GM19468 (cell line): ENCODE measurements at regions not wholly inside any gene's neighbourhood (a gene's known extent, or its start where the extent isn't known, plus 50 kb on each side); places are given as distances from the start of the nearest gene placed in this dataset.
"Not testable (repeated sequence)": the region's sequence is repeated elsewhere in the genome, so short reads cannot be mapped to it uniquely, and the experiment has no call there.

Source experiments
- ATAC-seq: cut with Tn5 transposase; IDR thresholded peaks from one replicate; pipeline ENCODE4 v1.9.1; 2021; ENCODE audit warnings: mild to moderate bottlenecking, moderate library complexity, moderate number of reproducible peaks; ENCODE audit not compliant: unreplicated experiment; ENCODE audit errors: extremely low read depth

DNA sequence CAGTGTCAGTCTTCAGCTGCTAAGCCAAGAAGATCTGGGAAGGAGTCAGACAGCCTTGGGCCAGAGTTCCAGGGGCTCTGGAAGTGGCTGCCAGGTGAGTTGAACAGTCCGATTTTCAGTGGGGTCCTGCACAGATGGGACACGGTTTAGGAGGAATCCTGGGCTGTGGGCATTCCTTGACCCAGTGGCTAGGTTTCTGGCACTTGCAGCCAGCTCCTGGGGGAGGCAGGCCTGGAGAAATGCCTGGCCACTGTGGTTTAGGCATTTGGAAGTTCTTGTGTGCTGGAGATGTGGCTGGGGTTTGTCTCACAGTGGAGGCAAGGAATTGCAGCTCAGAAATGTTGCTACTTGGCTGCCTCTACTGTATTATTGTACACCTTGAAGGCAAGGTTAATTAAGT lies 286.4 kb upstream of the C1orf174 start:
- ATAC-seq = not testable (repeated sequence)

DNA sequence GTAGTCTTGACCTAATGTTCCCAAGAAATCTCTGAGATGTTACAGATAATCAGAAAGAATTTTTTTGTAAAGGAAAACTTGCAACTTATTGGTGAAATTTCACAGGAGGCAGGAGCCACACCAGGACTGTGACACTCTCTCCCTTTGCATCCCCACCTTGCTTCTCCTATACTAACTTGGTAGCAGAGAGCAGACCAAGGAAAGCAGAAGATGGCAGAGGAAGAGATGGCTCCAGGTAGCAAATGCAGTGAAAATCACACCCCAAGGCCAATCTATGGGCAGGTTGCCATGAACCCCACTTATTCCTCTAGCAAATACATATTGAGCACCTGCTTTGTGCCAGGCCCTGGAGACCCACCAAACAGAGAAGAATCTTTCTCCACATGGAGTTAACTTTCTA lies 303.4 kb upstream of the C1orf174 start:
- ATAC-seq = no peak

DNA sequence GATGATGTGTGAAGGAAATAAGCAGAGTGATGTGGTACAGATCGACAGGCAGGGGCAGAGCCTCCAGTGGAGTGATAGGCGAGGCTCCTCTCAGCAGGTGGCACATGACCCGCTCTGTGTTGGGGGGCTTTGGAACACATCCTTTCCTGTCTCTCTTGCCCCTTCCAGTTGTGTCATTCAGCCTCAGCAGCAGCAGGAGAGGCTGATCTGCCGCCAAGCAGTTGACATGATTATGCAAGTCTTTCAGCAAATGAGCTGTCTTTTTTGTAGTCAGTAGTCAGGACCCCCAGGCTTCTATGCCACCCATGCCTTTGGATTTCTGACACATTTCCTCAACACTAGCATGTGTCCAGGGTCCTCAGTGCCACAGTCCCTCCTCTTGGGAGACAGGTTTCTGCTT lies 307.1 kb upstream of the C1orf174 start:
- ATAC-seq = no peak

DNA sequence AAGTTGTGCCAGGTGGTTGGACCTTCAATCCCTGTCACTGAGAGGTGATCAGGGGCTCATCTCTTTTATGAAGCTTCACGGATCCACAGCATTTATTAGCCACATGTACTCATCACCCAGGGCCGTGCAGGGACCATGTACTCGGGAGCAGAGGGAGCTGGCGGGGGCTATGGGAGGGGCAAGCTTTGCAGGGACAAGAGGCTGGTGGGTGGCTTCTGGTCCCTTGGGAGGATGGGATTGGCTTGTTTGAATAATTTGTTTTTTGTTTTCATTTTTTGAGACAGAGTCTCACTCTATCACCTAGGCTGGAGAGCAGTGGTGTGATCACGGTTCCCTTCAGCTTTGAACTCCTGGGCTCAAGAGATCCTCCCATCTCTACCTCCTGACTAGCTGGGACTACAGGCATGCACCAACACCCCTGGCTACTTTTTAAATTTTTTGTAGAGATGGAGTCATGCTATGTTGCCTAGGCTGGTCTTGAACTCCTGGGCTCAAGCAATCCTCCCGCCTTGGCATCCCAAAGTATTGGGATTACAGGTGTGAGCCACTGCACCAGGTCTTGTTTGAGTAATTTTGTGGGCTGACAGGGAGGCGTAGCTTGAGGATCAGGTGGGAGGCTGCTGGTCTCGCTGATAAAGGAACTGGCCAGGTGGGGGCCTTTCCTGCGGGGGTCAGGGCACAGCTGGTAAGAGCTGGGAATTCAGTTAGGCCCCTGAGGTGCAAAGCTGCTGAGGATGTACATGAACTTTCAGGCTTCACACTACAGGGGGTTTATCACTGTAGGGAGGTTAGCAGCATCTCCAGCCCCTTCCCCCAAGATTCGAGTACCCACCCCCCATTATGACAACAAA lies 308.0 kb upstream of the C1orf174 start:
- no peak for ATAC-seq

DNA sequence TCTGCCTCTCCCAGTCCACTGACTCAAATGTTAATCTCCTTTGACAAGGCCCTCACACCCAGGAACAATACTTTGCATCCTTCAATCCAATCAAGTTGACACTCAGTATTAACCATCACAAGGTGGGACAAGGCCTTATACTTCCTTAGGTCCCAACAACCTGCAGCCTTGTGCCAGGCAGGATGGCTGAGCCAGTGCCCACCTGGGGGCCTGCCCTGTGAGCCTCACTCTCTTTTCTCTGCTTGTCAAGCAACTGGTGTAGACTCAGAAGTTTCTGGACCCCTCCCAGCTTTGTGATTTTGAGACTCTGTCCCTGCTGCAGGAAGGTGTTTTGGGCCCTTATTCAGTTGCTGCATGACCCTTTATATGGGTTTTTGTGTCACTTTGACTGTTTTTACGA lies 310.0 kb upstream of the C1orf174 start:
- ATAC-seq = no peak

DNA sequence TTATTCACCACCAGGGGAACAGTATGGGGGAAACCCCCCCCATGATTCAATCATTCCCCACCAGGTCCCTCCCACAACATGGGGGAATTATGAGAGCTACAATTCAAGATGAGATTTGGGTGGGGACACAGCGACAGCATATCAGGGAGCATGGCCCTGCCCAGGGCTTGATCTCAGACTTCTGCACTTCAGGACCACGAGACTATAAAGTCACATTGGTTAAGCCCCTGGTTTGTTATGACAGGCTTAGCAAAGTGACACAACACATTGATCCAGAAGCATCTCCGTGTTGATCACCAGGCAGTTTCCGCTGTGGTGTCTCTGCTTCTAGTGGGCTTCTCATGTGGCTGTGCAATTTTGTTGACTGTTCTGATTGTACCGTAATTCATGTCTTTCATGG lies 312.7 kb upstream of the C1orf174 start:
- ATAC-seq = no peak

DNA sequence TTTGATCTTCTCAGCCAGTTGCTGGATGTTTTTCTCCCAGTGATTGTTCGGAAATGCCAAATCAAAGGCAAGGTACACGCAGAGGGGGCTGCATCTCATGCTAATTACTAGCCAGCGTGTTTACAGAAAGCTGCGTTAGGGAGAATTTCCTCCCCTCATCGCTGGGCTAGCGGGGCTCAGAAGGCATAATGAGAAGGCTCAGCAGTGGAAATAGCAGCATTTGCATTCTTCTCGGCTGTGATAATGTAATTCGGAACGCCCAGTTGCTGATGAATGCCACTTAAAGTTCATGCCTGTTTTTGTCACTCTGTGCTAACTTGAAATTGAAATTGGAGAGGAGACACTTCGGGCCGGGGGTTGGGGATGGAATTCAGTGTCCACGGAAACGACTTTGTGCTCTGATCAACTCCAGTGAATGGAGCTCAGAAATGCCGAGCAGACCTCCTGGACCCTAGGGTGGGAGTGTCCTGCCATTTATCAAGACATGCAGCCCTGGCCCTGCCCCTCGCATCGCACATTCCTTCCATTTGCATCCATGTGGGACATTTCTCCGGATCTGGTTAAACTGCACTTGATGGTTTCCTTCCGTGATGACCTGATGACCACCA lies 313.4 kb upstream of the C1orf174 start:
- no peak for ATAC-seq

DNA sequence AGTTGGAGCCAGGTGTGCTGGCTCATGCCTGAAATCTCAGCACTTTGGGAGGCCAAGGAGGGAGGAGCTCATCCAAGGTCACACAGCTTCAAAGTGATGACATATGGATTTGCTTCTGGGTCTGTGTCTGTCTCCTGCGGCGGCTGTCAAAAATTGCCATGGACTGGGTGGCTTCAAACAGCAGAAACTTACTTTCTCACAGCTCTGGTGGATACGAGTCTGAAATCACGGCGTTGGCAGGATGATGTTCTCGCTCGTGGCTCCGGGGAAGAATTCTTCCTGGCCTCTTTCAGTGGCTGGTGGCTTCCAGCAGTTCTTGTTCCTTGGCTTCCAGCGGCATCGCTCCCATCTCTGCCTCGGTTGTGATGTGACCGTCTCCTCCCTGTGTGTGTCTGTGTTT lies 314.8 kb upstream of the C1orf174 start:
- ATAC-seq = no peak

DNA sequence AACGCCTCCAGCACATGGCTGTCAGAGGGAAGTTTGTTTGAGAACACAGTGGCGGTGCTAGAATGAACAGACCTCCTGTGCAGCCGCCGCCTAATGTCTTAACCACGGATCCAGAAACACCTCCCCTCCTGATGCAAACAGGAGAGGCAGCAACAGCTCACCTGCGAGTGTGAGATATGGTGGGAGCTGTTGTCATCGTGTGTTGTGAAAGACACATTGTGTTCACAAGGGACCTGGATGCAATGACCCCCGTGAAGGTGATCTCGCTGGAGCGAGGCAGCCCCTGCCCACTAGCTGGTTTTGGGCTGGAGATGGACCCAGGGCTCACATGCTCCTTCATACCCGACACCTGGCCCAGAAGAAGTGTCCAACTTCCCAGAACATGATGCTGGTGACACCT lies 315.3 kb upstream of the C1orf174 start:
- ATAC-seq = no peak

DNA sequence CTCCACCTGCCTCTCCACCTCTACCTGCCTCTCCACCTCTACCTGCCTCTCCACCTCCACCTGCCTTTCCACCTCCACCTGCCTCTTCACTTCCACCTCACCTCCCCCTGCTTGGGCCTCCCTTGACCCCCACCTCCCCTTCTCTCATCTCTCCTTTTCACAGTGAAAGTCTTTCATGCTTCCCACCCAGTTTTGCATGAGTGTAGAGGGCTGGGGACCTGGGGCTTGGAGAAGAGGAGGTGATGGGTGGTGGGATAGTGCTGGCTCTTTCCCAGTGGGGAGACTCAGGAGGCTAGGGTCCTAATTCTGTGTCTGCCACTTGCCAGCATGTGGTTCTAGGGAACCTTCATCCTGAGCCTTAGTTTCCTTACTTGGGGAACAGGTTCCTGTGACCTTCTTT lies 316.2 kb upstream of the C1orf174 start:
- no peak for ATAC-seq

DNA sequence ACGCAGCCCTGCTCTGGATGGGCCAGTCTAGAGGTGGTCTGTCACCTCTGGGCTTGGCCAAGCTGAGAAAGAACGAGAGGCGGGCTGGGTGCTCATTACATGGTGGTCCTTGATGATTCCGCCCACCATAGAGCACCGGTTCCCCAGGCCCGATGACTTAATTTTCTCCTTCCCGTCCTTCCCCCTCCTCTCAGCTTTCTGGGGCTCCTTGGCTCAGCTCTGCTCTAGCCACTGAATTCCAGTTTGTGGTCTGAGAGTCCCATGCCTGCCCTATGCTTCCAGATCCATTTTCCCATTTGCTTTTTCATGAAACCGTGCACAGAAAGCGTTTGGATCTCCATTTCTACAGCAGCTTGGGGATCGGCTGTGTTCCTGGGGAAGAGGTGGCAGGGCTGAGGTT lies 318.5 kb upstream of the C1orf174 start:
- ATAC-seq = no peak

DNA sequence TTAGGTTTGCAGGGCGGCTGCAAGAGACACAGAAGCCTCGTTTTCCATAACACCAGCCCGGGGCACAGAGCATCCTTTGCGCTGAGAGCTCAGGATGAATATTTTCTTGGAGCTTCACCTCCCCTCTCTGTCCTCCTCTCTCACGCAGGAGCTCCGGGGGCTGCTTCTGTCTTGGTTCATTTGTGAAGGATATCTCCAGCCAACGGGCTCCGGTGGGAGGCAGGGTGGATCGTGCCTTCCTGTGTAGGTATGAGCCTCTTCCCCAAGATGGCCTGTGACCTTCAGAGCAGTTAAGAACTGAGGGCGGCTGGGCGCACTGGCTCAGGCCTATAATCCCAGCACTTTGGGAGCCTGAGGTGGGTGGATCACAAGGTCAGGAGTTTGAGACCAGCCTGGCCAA lies 319.0 kb upstream of the C1orf174 start:
- no peak for ATAC-seq

DNA sequence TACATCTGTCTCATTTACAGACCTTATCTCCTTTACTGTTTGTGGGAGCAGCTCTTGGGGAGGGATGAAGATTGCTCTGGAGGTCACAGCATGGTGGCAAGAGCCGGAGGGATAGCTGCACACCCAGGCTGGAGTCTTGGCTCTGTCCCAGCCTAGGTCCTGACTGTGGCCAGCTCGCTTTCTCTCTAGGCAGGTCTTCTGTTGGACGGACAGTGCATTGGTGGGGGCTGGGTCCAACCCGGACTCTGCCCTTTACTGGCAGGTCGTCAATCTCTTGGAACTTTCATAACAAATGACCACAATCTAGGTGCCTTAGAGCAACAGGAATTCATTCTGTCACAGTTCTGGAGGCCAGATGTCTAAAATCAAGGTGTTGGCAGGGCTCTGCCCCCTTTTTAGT lies 319.8 kb upstream of the C1orf174 start:
- ATAC-seq = no peak

DNA sequence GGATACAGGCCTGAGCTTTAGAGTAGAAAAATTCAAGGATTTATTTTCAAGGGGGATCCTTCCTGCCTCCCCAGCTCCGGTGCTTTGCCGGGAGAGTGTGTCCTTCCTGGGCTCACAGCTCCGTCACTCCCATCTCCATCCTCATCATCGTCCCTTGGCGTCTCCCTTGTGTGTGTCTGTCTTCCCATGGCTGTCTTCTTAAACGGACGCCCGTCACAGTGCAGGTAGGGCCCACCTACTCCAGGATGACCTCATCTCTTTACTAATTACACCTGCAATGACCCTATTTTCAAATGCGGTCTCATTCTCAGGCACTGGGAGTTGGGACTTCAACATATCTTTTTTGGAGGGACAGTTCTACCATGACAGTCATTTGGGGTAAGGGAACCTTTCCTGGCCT lies 320.3 kb upstream of the C1orf174 start:
- no peak for ATAC-seq

DNA sequence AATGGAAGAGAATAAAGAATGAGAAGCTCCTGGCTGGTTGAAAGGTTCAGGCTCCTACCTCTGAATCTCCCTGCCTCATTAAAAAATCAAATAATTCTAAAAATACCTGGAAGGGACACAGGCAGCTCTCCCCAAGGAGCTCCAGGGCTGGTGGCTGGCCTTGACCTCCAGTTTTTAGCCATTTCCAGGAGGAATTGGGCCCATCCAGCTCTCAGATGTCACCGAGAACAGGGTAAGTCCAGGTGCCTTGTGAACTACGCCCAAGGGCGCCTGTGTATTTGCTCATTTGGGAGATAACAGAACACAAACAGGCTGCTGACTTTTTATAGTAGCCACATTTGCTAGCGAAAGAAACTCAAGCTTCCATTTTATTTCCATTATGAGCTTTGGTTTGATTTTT lies 321.0 kb upstream of the C1orf174 start:
- ATAC-seq = no peak

DNA sequence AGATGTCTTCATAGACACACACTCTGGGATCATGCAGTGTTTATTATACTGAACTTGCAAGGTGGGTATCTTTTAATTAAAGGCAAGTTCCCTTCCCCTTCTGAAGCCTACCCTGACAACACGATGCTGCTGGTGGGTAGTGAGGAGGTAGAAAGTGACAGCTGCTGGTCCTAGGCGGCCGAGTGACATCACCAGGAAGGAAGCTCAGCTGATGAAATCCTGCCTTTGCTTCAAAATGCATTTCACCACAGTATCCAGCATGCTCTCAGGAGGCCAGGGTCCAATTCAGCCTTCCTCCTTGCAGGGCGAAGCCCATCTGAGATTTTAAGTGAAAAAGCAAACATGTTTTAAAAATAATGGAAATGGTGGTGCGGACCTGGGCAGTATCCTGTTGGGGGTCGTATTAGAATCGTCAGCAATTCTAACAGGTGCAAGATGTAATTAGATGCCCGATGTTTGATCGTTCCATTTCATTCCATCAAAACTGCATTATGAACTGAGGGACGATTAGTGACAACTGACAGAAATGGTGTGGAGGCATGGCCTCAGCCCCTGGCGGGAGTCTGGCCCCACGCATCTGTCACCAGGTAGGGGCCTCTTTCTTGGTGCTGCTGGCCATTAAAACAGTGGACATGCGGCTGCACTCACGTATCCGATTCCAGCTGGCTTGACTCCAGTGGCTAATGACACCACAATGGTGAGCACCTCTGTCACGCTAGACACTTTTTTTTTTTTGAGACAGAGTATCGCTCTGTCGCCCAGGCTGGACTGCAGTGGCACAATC lies 324.8 kb upstream of the C1orf174 start:
- ATAC-seq = no peak

DNA sequence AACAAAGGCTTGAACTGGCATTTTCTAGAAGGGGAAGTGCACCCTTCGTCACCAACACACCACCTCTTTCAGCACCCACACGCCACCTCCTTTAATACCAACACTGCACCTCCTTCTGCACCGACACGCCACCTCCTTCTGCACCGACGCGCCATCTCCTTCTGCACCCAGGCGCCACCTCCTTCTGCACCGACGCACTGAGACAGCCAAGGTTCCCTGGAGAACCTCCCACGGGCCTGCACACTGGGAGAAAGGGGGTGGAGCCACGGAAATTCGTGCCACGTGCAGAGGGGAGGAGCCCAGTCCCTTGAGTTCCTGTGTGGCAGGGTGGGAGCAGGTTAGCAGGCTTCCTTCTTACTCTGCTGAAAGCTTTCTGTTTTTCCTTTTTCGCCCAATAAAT lies 327.9 kb upstream of the C1orf174 start:
- no peak for ATAC-seq

DNA sequence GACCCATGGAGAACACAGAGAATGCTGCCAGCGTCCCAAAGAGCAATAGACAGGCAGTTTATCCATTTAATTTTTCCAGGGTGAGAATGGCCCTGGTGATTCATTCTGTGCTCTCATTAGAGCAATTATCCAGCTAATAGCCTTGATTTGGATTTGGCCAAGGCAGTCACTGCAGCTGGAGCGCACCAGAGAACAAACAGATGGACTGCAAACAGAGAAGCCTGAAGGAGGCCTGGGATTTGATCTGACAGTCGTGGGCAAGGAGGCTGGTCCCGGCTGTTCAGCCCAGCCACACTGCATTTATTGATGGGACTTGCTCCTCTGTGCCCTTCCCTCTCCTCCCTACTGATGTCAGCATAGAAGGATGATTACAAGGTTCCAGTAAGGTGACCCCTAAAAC lies 353.9 kb upstream of the C1orf174 start:
- ATAC-seq = no peak

DNA sequence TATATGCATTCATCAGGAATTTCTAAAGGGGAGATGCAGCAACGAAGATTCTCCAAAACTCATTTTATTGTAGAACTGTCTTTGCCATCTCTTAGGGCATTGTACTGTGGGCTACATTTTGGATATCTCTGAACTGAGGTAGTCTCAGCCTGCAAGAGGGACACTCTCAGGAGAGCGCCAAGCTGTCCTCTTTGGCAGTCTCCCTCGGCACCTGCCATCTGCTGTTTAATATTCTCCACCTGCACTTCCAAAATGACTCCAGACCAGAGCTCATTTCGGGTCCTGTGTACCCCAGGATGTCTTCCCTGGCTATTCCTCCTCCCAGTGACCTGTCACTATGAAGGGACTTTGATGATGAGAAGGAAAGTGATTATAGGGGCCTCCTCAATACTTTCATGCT lies 356.3 kb upstream of the C1orf174 start:
- ATAC-seq = no peak

DNA sequence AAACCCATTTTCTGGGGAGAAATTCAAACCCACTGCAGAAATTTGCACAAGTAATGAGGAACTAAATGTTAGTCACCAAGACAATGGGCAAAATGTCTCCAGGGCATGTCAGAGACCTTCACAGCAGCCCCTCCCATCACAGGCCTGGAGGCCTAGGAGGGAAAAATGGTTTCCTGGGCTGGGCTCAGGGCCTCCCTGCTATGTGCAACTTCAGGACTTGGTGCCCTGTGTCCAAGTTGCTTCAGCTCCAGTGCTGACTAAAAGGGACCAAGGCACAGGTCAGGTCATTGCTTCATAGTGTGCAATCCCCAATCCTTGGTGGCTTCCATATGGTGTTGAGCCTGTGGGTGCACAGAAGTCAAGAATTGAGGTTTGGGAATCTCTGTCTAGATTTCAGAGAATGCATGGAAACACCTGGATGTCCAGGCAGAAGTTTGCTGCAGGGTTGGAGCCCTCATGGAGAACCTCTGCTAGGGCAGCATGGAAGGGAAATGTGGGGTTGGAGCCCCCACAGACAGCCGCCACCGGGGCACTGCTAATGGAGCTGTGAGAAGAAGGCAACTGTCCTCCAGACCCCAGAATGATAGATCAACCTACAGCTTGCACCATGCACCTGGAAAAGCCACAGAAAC lies 358.2 kb upstream of the C1orf174 start:
- not testable (repeated sequence) for ATAC-seq

DNA sequence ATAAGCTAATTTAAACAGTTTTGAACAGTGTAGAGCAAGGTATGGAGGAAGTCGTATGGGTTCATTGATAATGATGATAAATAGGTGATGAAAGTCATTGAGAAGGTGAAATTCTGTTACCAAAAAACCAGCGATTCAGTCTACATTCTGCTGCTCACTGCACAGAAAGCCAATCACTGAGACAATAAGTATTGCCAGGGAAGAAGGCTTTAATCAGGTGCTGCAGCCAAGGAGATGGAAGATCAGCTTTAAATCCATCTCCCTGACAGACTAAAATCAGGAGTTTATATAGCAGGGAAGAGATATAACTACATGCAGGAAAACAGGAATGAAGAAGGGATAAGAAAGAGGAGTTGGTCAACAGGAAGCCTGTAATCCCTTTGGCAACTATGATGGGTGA lies 361.3 kb upstream of the C1orf174 start:
- no peak for ATAC-seq
